ENCODE measurements at regions not wholly inside any gene's neighbourhood (a gene's known extent, or its start where the extent isn't known, plus 50 kb on each side); places are given as distances from the start of the nearest gene placed in this dataset.

DNA sequence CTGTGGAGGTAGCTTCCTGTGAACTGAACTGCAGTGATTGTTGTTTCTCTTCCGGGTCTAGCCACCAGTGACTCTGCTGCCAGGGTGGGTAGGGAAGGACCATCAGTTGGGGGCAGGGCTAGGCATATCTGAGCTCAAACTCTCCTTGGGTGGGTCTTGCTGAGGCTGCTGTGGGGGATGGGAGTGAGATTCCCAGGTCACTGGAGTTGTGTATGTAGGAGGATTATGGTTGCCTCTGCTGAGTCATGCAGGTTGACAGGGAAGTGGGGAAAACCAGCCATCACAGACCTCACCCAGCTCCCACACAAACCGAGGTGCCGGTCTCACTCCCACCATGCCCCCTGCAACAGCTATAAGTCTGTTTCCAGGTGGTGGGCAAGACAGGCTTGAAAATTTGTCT, 1937.8 kb downstream of the PCDH7 start:
- no peak overlapping the region for H3K4me3 ChIP-seq (ENCODE audit: low read depth, low read length)
- TF ChIP-seq, protein P1, sequence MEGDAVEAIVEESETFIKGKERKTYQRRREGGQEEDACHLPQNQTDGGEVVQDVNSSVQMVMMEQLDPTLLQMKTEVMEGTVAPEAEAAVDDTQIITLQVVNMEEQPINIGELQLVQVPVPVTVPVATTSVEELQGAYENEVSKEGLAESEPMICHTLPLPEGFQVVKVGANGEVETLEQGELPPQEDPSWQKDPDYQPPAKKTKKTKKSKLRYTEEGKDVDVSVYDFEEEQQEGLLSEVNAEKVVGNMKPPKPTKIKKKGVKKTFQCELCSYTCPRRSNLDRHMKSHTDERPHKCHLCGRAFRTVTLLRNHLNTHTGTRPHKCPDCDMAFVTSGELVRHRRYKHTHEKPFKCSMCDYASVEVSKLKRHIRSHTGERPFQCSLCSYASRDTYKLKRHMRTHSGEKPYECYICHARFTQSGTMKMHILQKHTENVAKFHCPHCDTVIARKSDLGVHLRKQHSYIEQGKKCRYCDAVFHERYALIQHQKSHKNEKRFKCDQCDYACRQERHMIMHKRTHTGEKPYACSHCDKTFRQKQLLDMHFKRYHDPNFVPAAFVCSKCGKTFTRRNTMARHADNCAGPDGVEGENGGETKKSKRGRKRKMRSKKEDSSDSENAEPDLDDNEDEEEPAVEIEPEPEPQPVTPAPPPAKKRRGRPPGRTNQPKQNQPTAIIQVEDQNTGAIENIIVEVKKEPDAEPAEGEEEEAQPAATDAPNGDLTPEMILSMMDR (IDR thresholded peaks at IDR 0.05; ENCODE audit: borderline replicate concordance, insufficient read depth, low read depth, low read length), result no peak

- TF ChIP-seq, protein P1 (IDR thresholded peaks at IDR 0.05; ENCODE audit: borderline replicate concordance, insufficient read depth, low read depth, low read length), result no peak
- H3K4me3 ChIP-seq (ENCODE audit: low read depth, low read length), result no peak overlapping the region
Measured at GRCh38 chr4:32661229-32661628, 1941.1 kb downstream of the PCDH7 start.

DNA sequence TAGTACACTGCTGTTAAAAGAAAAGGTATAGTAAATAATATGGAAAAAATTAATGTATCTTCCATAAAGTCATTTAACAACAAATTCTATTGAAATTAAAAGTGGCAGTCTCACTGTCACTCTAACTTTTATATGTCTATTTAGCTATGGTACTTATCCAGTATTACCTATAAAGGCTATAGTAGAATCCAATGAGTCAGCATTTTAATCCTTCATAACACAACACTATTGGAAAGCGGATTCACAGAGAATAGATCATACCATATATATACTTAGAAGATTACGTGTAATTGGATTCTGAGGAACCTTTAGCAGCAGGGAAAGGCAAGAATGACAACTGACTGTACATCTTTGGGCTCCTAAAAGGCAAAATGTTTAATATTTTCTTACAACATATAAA, 1942.6 kb downstream of the PCDH7 start:
- TF ChIP-seq, protein P1 (IDR thresholded peaks at IDR 0.05; ENCODE audit: borderline replicate concordance, insufficient read depth, low read depth, low read length), result no peak
- H3K4me3 ChIP-seq (ENCODE audit: low read depth, low read length), result no peak overlapping the region

DNA sequence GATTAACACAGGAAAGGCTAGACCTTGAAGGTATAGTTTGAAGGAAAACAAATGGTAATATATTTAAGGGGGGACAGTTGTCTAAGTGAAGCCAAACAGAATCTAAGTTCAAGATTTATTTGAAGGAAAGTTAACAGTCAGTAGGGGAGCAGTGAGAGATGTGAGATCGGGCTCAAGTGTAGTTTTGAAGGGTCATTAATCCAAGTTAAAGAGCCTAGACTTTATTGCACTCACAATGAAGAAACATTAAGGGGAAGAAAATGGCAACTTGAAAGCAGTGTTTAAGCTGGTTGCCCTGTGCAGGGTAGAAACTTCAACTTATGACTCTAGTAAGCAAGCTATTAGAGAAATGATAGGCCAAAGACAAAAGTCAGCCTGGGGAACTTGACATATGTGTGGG, 1952.2 kb downstream of the PCDH7 start:
- TF ChIP-seq, protein P1 (IDR thresholded peaks at IDR 0.05; ENCODE audit: borderline replicate concordance, insufficient read depth, low read depth, low read length), result no peak
- H3K4me3 ChIP-seq (ENCODE audit: low read depth, low read length), result no peak overlapping the region

DNA sequence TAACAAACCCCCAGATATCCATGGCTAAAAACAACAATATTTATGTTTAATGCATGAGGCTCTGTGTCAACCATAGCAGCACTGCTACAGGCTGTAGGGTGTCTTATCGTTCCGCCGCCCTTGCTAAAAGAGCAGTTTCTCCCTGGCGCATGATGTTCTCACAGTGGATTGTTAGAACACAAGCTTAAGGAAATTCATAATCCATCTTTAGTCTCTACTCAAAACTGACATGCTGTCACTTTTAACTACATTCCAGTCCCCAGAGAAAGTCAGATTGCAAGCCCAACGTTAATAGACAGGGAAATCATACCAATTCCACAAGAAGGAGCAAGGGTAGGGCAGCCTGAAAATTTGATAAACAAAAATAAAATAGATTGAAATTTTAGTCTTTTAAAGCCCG, 1960.8 kb downstream of the PCDH7 start:
- no peak overlapping the region for H3K4me3 ChIP-seq (ENCODE audit: low read depth, low read length)
- TF ChIP-seq, protein P1 (IDR thresholded peaks at IDR 0.05; ENCODE audit: borderline replicate concordance, insufficient read depth, low read depth, low read length), result no peak

DNA sequence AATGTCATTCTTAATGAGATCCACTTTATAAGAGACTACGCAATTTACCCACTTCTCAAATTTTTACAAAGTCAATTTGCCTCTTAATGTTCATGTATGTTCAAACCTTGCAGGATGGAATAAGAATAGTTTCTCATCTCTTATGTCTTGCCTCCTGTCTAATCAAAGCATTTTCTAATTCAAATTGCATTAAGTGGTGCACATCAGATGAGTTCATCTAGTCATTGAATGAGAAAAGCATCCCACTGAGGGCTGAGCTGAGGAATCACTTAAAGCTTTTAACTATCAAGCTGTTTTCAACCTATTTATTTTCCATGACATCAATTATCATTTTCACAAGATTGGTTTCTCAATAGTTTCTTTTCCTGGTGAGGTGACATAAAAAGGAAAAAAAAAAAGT, 1964.0 kb downstream of the PCDH7 start:
- H3K4me3 ChIP-seq (ENCODE audit: low read depth, low read length), result no peak overlapping the region
- TF ChIP-seq, protein P1 (IDR thresholded peaks at IDR 0.05; ENCODE audit: borderline replicate concordance, insufficient read depth, low read depth, low read length), result no peak

DNA sequence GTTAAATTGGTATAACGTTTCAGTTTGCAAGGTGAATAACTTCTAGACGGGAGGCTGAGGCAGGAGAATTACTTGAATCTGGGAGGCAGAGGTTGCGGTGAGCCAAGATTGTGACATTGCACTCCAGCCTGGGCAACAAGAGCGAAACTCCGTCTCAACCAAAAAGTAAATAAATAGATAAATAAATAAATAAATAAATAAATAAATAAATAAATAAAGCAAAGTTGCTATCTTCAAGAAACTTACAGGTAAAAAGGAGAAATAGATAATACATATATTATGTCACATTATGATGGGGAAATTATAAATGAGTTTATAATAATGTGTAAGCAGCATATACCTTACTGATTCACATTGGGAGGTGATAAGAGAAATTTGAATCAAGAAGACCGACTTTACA, 1966.0 kb downstream of the PCDH7 start:
- TF ChIP-seq, protein P1 (IDR thresholded peaks at IDR 0.05; ENCODE audit: borderline replicate concordance, insufficient read depth, low read depth, low read length), result no peak
- H3K4me3 ChIP-seq (ENCODE audit: low read depth, low read length), result no peak overlapping the region

Data from GM12875 (cell line).